ENCODE measurements at regions not wholly inside any gene's neighbourhood (a gene's known extent, or its start where the extent isn't known, plus 50 kb on each side); places are given as distances from the start of the nearest gene placed in this dataset.

GRCh38 chr1:38712046-38712445 lies 147.5 kb downstream of the RRAGC start:
- DNase-seq: no peak
- H3K27ac ChIP-seq: no peak overlapping the region
- H3K36me3 ChIP-seq: no peaks in the 10 kb centered on the region
- H3K9me3 ChIP-seq: peaks cover 0 to 39% (median 12%) of the 10 kb centered on the region in 8 donors
- no peaks in the 10 kb centered on the region for H3K4me1 ChIP-seq
- TF ChIP-seq POLR2AphosphoS5 (IDR thresholded peaks at IDR 0.05) (no peak), CTCF (IDR thresholded peaks at IDR 0.05 in 8 of 11, conservative IDR thresholded peaks at IDR 0.05 in 3 of 11) (no peak), POLR2A (IDR thresholded peaks at IDR 0.05) (no peak)
- no peak overlapping the region for H3K4me3 ChIP-seq
- intact Hi-C loops (cut with DNase I; ENCODE audit: low total_unique reads): no loop called here
- 77 to 95% (median 90%) methylated on average over 1 of the region's 1 CpG for WGBS, 5 donors
- H3K27me3 ChIP-seq (replicated peaks in 1 of 7): peaks cover 0 to 6% (median 0%) of the 10 kb centered on the region in 7 donors

- no peak for DNase-seq
- TF ChIP-seq POLR2AphosphoS5 (IDR thresholded peaks at IDR 0.05) (no peak), CTCF (IDR thresholded peaks at IDR 0.05 in 8 of 11, conservative IDR thresholded peaks at IDR 0.05 in 3 of 11) (no peak), POLR2A (IDR thresholded peaks at IDR 0.05) (no peak)
- Histone ChIP-seq H3K36me3 (no peaks in the 10 kb centered on the region), H3K9me3 (peaks cover 0 to 50% (median 25%) of the 10 kb centered on the region in 8 donors), H3K27ac (no peak overlapping the region), H3K27me3 (replicated peaks in 1 of 7) (peaks cover 0 to 18% (median 0%) of the 10 kb centered on the region in 7 donors), H3K4me3 (no peak overlapping the region), H3K4me1 (no peaks in the 10 kb centered on the region)
- 94 to 97% (median 94%) methylated on average over 42 to 44 of the region's 44 CpGs for WGBS, 5 donors
- intact Hi-C loops (cut with DNase I; ENCODE audit: low total_unique reads): no loop called here
Observed at GRCh38 chr1:38708701-38709258, 150.8 kb downstream of the RRAGC start.

- WGBS, 5 donors: 81 to 96% (median 92%) methylated on average over 8 of the region's 8 CpGs
- intact Hi-C loops (cut with DNase I; ENCODE audit: low total_unique reads): no loop called here
Observed at GRCh38 chr1:38701088-38701487, 158.5 kb downstream of the RRAGC start.

More at GRCh38 chr1:38701088-38701487, 158.5 kb downstream of the RRAGC start:
- Histone ChIP-seq H3K9me3 (peaks cover 0 to 25% (median 10%) of the 10 kb centered on the region in 8 donors), H3K27ac (no peak overlapping the region), H3K27me3 (replicated peaks in 1 of 7) (peaks cover 0 to 48% (median 0%) of the 10 kb centered on the region in 7 donors), H3K4me1 (no peaks in the 10 kb centered on the region), H3K36me3 (no peaks in the 10 kb centered on the region), H3K4me3 (no peak overlapping the region)
- no peak for TF ChIP-seq CTCF (IDR thresholded peaks at IDR 0.05 in 8 of 11, conservative IDR thresholded peaks at IDR 0.05 in 3 of 11)
- TF ChIP-seq POLR2AphosphoS5 (IDR thresholded peaks at IDR 0.05): no peak
- TF ChIP-seq POLR2A (IDR thresholded peaks at IDR 0.05): no peak
- no peak for DNase-seq

Data from spleen (tissue), 11 donors.